PC-9 (cell line): ENCODE measurements at regions not wholly inside any gene's neighbourhood (a gene's known extent, or its start where the extent isn't known, plus 50 kb on each side); places are given as distances from the start of the nearest gene placed in this dataset.

Experiments
- CTCF ChIP-seq: fragments of 200-600 bp; sonication (generic); conservative IDR thresholded peaks from 2 replicates; pipeline ENCODE4 v1.6.1; 2017; ENCODE audit warnings: mixed run types, antibody characterized with exemption, mild to moderate bottlenecking, moderate library complexity
- EZH2 ChIP-seq: fragments of 200-600 bp; sonication (generic); IDR thresholded peaks from 2 replicates; pipeline ENCODE4 v1.8.0; 2017; ENCODE audit warnings: antibody characterized with exemption, low read depth

- no peak for TF ChIP-seq CTCF
- no peak for TF ChIP-seq EZH2
Observed at GRCh38 chr1:4090556-4090955, 190.5 kb upstream of the C1orf174 start.
